ENCODE measurements at regions not wholly inside any gene's neighbourhood (a gene's known extent, or its start where the extent isn't known, plus 50 kb on each side); places are given as distances from the start of the nearest gene placed in this dataset.

DNA sequence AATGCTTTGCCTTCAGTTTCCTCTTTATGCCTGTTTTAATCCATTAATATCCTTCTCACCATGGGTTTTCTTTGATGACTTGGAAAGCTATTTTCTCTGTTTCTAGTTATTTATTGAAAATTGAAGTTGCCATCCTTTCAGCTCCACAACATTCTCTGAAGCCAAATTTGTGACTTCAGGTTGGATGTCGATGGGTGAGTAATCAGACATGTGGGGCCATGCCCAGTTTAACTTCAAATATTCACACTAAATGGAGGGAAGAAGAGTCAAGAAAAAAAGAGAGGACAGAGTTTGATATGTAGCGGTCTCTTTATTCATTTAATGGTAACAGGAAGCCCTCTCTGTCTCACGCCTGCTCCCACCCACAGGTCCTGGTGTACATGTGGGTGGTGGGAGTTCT, 89.1 kb upstream of the RIPOR2 start:
- TF ChIP-seq TRIM24 (CRISPR knock-in tag; IDR thresholded peaks at IDR 0.05) (no peak), POLR2A (IDR thresholded peaks at IDR 0.05; ENCODE audit: insufficient read depth in 1 of 2, low read depth in 2 of 2, low read length in 2 of 2) (no peak), HNRNPK (IDR thresholded peaks at IDR 0.05; ENCODE audit: low read depth, low read length, poor library complexity, severe bottlenecking) (no peak), RELA (CRISPR knock-in tag; IDR thresholded peaks at IDR 0.05) (no peak), MXI1 (IDR thresholded peaks at IDR 0.05; ENCODE audit: borderline replicate concordance, low read depth, low read length) (no peak), ERF (CRISPR knock-in tag; IDR thresholded peaks at IDR 0.05) (no peak)
- TF ChIP-seq, protein P1, sequence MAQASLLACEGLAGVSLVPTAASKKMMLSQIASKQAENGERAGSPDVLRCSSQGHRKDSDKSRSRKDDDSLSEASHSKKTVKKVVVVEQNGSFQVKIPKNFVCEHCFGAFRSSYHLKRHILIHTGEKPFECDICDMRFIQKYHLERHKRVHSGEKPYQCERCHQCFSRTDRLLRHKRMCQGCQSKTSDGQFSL (CRISPR knock-in tag; IDR thresholded peaks at IDR 0.05) = no peak
- TF ChIP-seq, protein P2, sequence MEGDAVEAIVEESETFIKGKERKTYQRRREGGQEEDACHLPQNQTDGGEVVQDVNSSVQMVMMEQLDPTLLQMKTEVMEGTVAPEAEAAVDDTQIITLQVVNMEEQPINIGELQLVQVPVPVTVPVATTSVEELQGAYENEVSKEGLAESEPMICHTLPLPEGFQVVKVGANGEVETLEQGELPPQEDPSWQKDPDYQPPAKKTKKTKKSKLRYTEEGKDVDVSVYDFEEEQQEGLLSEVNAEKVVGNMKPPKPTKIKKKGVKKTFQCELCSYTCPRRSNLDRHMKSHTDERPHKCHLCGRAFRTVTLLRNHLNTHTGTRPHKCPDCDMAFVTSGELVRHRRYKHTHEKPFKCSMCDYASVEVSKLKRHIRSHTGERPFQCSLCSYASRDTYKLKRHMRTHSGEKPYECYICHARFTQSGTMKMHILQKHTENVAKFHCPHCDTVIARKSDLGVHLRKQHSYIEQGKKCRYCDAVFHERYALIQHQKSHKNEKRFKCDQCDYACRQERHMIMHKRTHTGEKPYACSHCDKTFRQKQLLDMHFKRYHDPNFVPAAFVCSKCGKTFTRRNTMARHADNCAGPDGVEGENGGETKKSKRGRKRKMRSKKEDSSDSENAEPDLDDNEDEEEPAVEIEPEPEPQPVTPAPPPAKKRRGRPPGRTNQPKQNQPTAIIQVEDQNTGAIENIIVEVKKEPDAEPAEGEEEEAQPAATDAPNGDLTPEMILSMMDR (CRISPR knock-in tag; IDR thresholded peaks at IDR 0.05) = no peak
